SK-N-SH (cell line): ENCODE measurements at regions not wholly inside any gene's neighbourhood (a gene's known extent, or its start where the extent isn't known, plus 50 kb on each side); places are given as distances from the start of the nearest gene placed in this dataset.

Experiments
- CTCF ChIA-PET: fragments of 300-600, 350-600 bp; formaldehyde crosslinking; extraction: SDS; loops from one replicate; lab custom pipeline; 2021; lab: Yijun Ruan, JAX
- POLR2A ChIA-PET: fragments of 350-600 bp; sonication (Branson Sonifier 250); formaldehyde crosslinking; extraction: SDS; loops from one replicate; lab custom pipeline; 2020; ENCODE audit warnings: antibody characterized with exemption, inconsistent platforms; lab: Yijun Ruan, JAX
- DNase-seq: peaks from one replicate; pipeline ENCODE4 v3.0.0; 2012
- H2AFZ ChIP-seq: fragments of 200-600 bp; sonication (generic); 2 replicates; pipeline ENCODE4 v1.8.1; 2016; ENCODE audit warnings: antibody characterized with exemption, mild to moderate bottlenecking, low read depth
- H3F3A ChIP-seq: fragments of 200-600 bp; sonication (generic); replicated peaks from 2 replicates; pipeline ENCODE3; 2016; ENCODE audit warnings: antibody characterized with exemption, mild to moderate bottlenecking; ENCODE audit not compliant: insufficient read depth
- H3K27ac ChIP-seq, 2 experiments: fragments of 200-500 bp in 1 of 2; fragments of 200-600 bp in 1 of 2; sonication (Bioruptor generic) in 1 of 2; sonication (generic), shearing (Covaris generic) in 1 of 2; 2 replicates each; pipeline versions ENCODE4 v1.5.1 to v1.6.1; 2014 to 2016; ENCODE audit warnings: low read depth in 2 of 2, inconsistent platforms in 1 of 2, low read length in 1 of 2, mild to moderate bottlenecking in 1 of 2, mixed read lengths in 1 of 2
- H3K27me3 ChIP-seq: fragments of 200-600 bp; sonication (generic), shearing (Covaris generic); 2 replicates; pipeline ENCODE4 v1.6.1; 2016; ENCODE audit warnings: mixed run types; ENCODE audit not compliant: insufficient read depth
- H3K36me3 ChIP-seq, 2 experiments: fragments of 200-500 bp in 1 of 2; fragments of 200-600 bp in 1 of 2; sonication (Bioruptor generic) in 1 of 2; sonication (generic) in 1 of 2; replicated peaks in 1 of 2; 2 replicates each; pipeline versions ENCODE3 to v1.5.1; 2014 to 2016; ENCODE audit warnings: low read length in 1 of 2, mild to moderate bottlenecking in 1 of 2; ENCODE audit not compliant: insufficient read depth in 2 of 2, control insufficient read depth in 1 of 2
- H3K4me1 ChIP-seq, 2 experiments: fragments of 200-500 bp in 1 of 2; fragments of 200-600 bp in 1 of 2; sonication (Bioruptor generic) in 1 of 2; sonication (generic), shearing (Covaris generic) in 1 of 2; 2 replicates each; pipeline versions ENCODE4 v1.5.1 to v1.6.1; 2014 to 2016; ENCODE audit warnings: low read depth in 1 of 2, low read length in 1 of 2, mixed run types in 1 of 2; ENCODE audit not compliant: insufficient read depth in 2 of 2, control insufficient read depth in 1 of 2
- H3K4me2 ChIP-seq: fragments of 200-600 bp; sonication (generic), shearing (Covaris generic); 2 replicates; pipeline ENCODE4 v1.6.1; 2017; ENCODE audit warnings: mixed run types
- H3K4me3 ChIP-seq, 2 experiments: fragments of 200-500 bp in 1 of 2; fragments of 200-600 bp in 1 of 2; sonication (Bioruptor generic) in 1 of 2; sonication (generic), shearing (Covaris generic) in 1 of 2; 2 replicates each; pipeline versions ENCODE4 v1.5.1 to v1.8.1; 2014 to 2016; ENCODE audit warnings: low read depth in 2 of 2, inconsistent platforms in 1 of 2, low read length in 1 of 2, mild to moderate bottlenecking in 1 of 2, mixed read lengths in 1 of 2, moderate library complexity in 1 of 2
- H3K79me2 ChIP-seq: fragments of 200-600 bp; sonication (generic); 2 replicates; pipeline ENCODE4 v1.8.1; 2017; ENCODE audit warnings: mild to moderate bottlenecking; ENCODE audit not compliant: insufficient read depth
- H3K9ac ChIP-seq: fragments of 200-600 bp; sonication (generic); 2 replicates; pipeline ENCODE4 v1.6.1; 2017; ENCODE audit warnings: mixed run types
- H3K9me2 ChIP-seq: fragments of 200-600 bp; sonication (generic); 2 replicates; pipeline ENCODE4 v1.6.1; 2017; ENCODE audit warnings: mixed run types
- H3K9me3 ChIP-seq: fragments of 200-600 bp; sonication (generic); 2 replicates; pipeline ENCODE4 v1.6.1; 2017; ENCODE audit warnings: mixed run types, mild to moderate bottlenecking, moderate library complexity
- H4K20me1 ChIP-seq: fragments of 200-600 bp; sonication (generic); 2 replicates; pipeline ENCODE4 v1.6.1; 2017; ENCODE audit warnings: mild to moderate bottlenecking, mixed run types; ENCODE audit not compliant: insufficient read depth
- FOSL2 ChIP-seq: IDR thresholded peaks from 2 replicates; pipeline ENCODE4 v1.4.0; 2012; ENCODE audit warnings: low read depth, mild to moderate bottlenecking, moderate library complexity, borderline replicate concordance
- FOXJ3 ChIP-seq: sonication (generic); formaldehyde crosslinking; IDR thresholded peaks from 2 replicates; pipeline ENCODE4 v1.5.1; 2020; ENCODE audit warnings: mild to moderate bottlenecking, missing genetic modification reagents
- FOXM1 ChIP-seq: IDR thresholded peaks from 2 replicates; pipeline ENCODE4 v1.4.0; 2012; ENCODE audit warnings: low read depth, mild to moderate bottlenecking
- POLR2AphosphoS5 ChIP-seq: IDR thresholded peaks from 2 replicates; pipeline ENCODE4 v1.6.1; 2012; ENCODE audit warnings: low read depth, low read length
- RAD21 ChIP-seq: IDR thresholded peaks from 2 replicates; pipeline ENCODE4 v1.6.1; 2012; ENCODE audit warnings: mild to moderate bottlenecking, low read length
- RCOR1 ChIP-seq: fragments of 150-350 bp; IDR thresholded peaks from 2 replicates; pipeline ENCODE4 v1.6.1; 2017; ENCODE audit warnings: antibody characterized with exemption, low read length
- RFX5 ChIP-seq: IDR thresholded peaks from 2 replicates; pipeline ENCODE4 v1.6.1; 2012; ENCODE audit warnings: mild to moderate bottlenecking, improper control_type of control experiment, low read length
- WGBS: methylation state at CpG from one replicate; pipeline ENCODE4 v1.1.6; 2017; ENCODE audit warnings: low lambda C conversion rate; 5-methylcytosine and 5-hydroxymethylcytosine counted together
- TF ChIP-seq, protein P1 (sequence below): fragments of 150-350 bp; IDR thresholded peaks from 2 replicates; pipeline ENCODE4 v1.6.1; 2016; ENCODE audit warnings: mild to moderate bottlenecking, low read depth, low read length
- TF ChIP-seq, protein P2 (sequence below): fragments of 150-350 bp; IDR thresholded peaks from 2 replicates; pipeline ENCODE4 v1.6.1; 2017; ENCODE audit warnings: antibody characterized with exemption, low read length, low read depth, borderline replicate concordance
- TF ChIP-seq, protein P3 (sequence below): IDR thresholded peaks from 2 replicates; pipeline ENCODE4 v1.4.0; 2012; ENCODE audit warnings: low read depth, borderline replicate concordance

DNA sequence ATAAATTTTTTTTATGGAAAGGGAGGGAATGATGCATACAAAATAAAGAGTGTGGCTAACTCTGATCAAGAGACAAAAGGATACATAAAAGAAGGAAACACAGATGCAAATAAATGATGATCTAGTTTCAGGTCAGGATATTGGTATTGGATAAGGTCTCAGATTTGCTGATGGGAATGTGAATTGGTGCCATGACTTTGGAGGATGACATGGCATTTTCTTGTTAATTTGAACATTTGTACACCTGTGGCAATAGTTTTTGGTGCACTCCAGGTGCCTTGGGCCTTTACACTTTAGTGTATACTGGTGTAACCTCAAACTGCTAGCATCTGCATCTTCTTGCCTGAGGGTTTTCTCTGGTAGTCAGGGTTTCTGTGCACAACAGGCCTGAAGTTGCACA lies 279.3 kb downstream of the TMEM121 start:
- TF ChIP-seq, protein P1, sequence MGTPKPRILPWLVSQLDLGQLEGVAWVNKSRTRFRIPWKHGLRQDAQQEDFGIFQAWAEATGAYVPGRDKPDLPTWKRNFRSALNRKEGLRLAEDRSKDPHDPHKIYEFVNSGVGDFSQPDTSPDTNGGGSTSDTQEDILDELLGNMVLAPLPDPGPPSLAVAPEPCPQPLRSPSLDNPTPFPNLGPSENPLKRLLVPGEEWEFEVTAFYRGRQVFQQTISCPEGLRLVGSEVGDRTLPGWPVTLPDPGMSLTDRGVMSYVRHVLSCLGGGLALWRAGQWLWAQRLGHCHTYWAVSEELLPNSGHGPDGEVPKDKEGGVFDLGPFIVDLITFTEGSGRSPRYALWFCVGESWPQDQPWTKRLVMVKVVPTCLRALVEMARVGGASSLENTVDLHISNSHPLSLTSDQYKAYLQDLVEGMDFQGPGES, result no peak
- TF ChIP-seq POLR2AphosphoS5 (no peak), FOXJ3 (CRISPR knock-in tag) (no peak), RAD21 (no peak), RCOR1 (no peak)
- TF ChIP-seq, protein P2, sequence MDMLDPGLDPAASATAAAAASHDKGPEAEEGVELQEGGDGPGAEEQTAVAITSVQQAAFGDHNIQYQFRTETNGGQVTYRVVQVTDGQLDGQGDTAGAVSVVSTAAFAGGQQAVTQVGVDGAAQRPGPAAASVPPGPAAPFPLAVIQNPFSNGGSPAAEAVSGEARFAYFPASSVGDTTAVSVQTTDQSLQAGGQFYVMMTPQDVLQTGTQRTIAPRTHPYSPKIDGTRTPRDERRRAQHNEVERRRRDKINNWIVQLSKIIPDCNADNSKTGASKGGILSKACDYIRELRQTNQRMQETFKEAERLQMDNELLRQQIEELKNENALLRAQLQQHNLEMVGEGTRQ, result no peak
- TF ChIP-seq, all 33 proteins: peak for 0
- no peak for DNase-seq
- Histone ChIP-seq H3F3A (no peaks in the 10 kb centered on the region), H4K20me1 (no peaks in the 10 kb centered on the region), H3K9me2 (no peaks in the 10 kb centered on the region), H3K9me3 (0 out of 2 replicates have a peak, but pooled peaks cover 5% of the 10 kb centered on the region), H3K27ac (no peak overlapping the region), H2AFZ (no peak overlapping the region), H3K36me3 (no peaks in the 10 kb centered on the region), H3K9ac (no peak overlapping the region), H3K4me1 (no peaks in the 10 kb centered on the region), H3K79me2 (no peaks in the 10 kb centered on the region), H3K4me2 (no peak overlapping the region), H3K27me3 (no peaks in the 10 kb centered on the region), H3K4me3 (no peak overlapping the region)
- CTCF ChIA-PET, result no interaction called here
- POLR2A ChIA-PET, result no interaction called here

DNA sequence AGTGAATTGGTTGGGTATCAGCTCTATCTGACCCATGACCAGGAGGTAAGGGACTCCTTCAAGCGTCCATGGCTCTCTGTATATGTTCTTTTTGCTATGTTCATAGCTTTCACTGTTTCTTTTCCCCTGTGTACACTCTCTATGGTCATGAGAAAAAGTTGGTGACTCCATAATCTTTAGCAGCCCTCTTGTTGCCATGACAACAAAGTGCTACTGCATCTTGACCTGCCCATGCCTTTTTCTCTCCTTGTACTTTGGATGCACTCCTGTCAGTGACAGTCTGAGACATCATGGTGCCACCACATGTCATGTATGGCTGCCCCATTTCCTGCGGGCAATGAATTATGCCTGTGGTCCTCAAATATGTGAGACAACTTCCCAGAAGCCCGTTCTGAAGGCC lies 280.2 kb downstream of the TMEM121 start:
- Histone ChIP-seq H2AFZ (no peak overlapping the region), H3K4me2 (no peak overlapping the region), H3K27ac (no peak overlapping the region), H3K9me2 (no peaks in the 10 kb centered on the region), H3K9ac (no peak overlapping the region), H3K9me3 (0 out of 2 replicates have a peak, but pooled peaks cover 5% of the 10 kb centered on the region), H3K4me3 (no peak overlapping the region), H4K20me1 (no peaks in the 10 kb centered on the region), H3K79me2 (no peaks in the 10 kb centered on the region), H3K27me3 (no peaks in the 10 kb centered on the region), H3K4me1 (no peaks in the 10 kb centered on the region), H3K36me3 (no peaks in the 10 kb centered on the region), H3F3A (no peaks in the 10 kb centered on the region)
- 0% methylated on average over 3 of the region's 3 CpGs for WGBS
- POLR2A ChIA-PET, result no interaction called here
- DNase-seq, result no peak
- CTCF ChIA-PET, result no interaction called here
- TF ChIP-seq FOSL2 (no peak), RCOR1 (no peak), RFX5 (no peak), FOXM1 (no peak)
- TF ChIP-seq, protein P3, sequence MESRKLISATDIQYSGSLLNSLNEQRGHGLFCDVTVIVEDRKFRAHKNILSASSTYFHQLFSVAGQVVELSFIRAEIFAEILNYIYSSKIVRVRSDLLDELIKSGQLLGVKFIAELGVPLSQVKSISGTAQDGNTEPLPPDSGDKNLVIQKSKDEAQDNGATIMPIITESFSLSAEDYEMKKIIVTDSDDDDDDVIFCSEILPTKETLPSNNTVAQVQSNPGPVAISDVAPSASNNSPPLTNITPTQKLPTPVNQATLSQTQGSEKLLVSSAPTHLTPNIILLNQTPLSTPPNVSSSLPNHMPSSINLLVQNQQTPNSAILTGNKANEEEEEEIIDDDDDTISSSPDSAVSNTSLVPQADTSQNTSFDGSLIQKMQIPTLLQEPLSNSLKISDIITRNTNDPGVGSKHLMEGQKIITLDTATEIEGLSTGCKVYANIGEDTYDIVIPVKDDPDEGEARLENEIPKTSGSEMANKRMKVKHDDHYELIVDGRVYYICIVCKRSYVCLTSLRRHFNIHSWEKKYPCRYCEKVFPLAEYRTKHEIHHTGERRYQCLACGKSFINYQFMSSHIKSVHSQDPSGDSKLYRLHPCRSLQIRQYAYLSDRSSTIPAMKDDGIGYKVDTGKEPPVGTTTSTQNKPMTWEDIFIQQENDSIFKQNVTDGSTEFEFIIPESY, result no peak
